Subcutaneous abdominal adipose tissue (tissue), 5 donors: ENCODE measurements at regions not wholly inside any gene's neighbourhood (a gene's known extent, or its start where the extent isn't known, plus 50 kb on each side); places are given as distances from the start of the nearest gene placed in this dataset.
"Not testable (repeated sequence)": the region's sequence is repeated elsewhere in the genome, so short reads cannot be mapped to it uniquely, and the experiment has no call there.

ENCODE experiments used
- H3K27ac ChIP-seq: one replicate; pipeline ENCODE4 v1.7.0; 2013; ENCODE audit warnings: low read depth, mild to moderate bottlenecking, inconsistent platforms, low read length, moderate library complexity
- H3K27me3 ChIP-seq, 5 donors: one replicate each; pipeline ENCODE4 v1.7.0; 2013; ENCODE audit warnings: low read length in 5 of 5, inconsistent platforms in 1 of 5; ENCODE audit not compliant: control insufficient read depth in 5 of 5, insufficient read depth in 4 of 5
- H3K36me3 ChIP-seq, 5 donors: one replicate each; pipeline ENCODE4 v1.7.0; 2013; ENCODE audit warnings: low read length in 5 of 5; ENCODE audit not compliant: control insufficient read depth in 5 of 5, insufficient read depth in 5 of 5
- H3K4me1 ChIP-seq, 5 donors: one replicate each; pipeline ENCODE4 v1.7.0; 2013; ENCODE audit warnings: low read length in 5 of 5, mild to moderate bottlenecking in 3 of 5, moderate library complexity in 1 of 5; ENCODE audit not compliant: control insufficient read depth in 5 of 5, insufficient read depth in 5 of 5
- H3K4me3 ChIP-seq, 5 donors: one replicate each; pipeline ENCODE4 v1.7.0; 2013; ENCODE audit warnings: low read length in 5 of 5, low read depth in 1 of 5
- H3K9ac ChIP-seq, 5 donors: one replicate each; pipeline ENCODE4 v1.7.0; 2013; ENCODE audit warnings: low read length in 5 of 5, mild to moderate bottlenecking in 4 of 5, moderate library complexity in 3 of 5
- H3K9me3 ChIP-seq, 5 donors: one replicate each; pipeline ENCODE4 v1.7.0; 2013; ENCODE audit warnings: low read length in 5 of 5; ENCODE audit not compliant: control insufficient read depth in 5 of 5
- donor health status: healthy.
- donor health status: healthy.
- donor health status: healthy.
- donor health status: healthy.
- donor health status: healthy.

DNA sequence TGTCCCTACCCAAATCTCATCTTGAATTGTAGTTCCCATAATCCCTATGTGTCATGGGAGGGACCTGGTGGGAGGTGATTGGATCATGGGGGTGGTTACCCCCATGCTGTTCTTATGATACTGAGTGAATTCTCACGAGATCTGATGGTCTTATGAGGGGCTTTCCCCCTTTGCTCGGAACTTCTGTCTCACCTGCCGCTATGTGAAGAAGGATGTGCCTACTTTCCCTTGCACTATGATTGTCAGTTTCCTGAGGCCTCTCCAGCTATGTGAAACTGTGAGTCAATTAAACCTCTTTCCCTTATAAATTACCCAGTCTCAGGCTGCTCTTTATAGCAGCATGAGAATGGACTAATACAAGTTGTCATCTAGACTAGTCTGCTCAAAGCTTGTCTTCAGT lies 241.3 kb upstream of the ZNF608 start:
- not testable (repeated sequence) for H3K4me3 ChIP-seq, H3K27me3 ChIP-seq, H3K9ac ChIP-seq, H3K4me1 ChIP-seq, H3K36me3 ChIP-seq, H3K27ac ChIP-seq
- peaks cover 2 to 16% (median 5%) of the 10 kb centered on the region in 5 donors for H3K9me3 ChIP-seq

DNA sequence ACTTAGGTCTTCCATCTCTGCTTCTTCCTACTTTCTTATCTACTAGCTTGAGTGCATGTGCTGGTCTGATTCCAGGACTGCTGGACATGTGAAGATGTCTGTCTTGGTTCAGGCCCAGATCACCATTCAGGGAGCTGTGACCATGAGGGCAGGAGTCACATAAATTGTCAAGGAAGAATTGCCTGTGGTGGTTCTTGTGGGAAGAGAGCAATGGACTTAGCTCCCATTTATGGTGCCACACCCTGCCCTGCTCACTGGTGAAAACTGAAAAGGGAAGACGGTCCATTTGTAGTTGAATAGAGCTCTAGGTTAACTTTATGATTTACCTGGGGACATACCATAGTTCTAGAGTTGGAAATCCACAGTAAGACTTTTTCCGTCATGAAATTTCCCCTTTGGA lies 244.3 kb upstream of the ZNF608 start:
- Histone ChIP-seq H3K36me3 (no peaks in the 10 kb centered on the region), H3K4me1 (no peaks in the 10 kb centered on the region), H3K9ac (no peak overlapping the region), H3K27me3 (no peaks in the 10 kb centered on the region), H3K27ac (no peak overlapping the region), H3K9me3 (peaks cover 0 to 5% (median 0%) of the 10 kb centered on the region in 5 donors), H3K4me3 (no peak overlapping the region)

DNA sequence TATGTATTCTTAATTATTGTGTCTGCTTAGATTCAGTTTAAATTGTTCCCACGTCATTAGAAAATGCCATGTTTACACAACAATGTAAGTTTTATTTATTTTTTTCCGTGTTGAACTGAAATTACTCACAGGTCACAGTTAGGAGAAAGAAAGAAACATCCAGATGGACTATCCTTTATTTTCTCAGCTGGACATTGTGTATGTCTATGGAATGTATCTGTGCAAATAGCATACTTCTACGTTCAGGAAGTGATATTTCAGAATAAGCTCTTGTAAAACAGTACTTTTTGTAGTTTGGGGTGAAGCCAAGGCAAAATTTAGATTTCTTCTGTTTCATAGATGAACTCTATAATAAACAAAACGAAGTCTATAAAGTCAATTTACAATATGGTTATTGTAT lies 249.0 kb upstream of the ZNF608 start:
- H3K9ac ChIP-seq = no peak overlapping the region
- no peaks in the 10 kb centered on the region for H3K27me3 ChIP-seq
- H3K9me3 ChIP-seq = no peaks in the 10 kb centered on the region
- H3K36me3 ChIP-seq = no peaks in the 10 kb centered on the region
- H3K4me3 ChIP-seq = no peak overlapping the region
- peaks cover 0 to 12% (median 0%) of the 10 kb centered on the region in 5 donors for H3K4me1 ChIP-seq
- no peak overlapping the region for H3K27ac ChIP-seq

DNA sequence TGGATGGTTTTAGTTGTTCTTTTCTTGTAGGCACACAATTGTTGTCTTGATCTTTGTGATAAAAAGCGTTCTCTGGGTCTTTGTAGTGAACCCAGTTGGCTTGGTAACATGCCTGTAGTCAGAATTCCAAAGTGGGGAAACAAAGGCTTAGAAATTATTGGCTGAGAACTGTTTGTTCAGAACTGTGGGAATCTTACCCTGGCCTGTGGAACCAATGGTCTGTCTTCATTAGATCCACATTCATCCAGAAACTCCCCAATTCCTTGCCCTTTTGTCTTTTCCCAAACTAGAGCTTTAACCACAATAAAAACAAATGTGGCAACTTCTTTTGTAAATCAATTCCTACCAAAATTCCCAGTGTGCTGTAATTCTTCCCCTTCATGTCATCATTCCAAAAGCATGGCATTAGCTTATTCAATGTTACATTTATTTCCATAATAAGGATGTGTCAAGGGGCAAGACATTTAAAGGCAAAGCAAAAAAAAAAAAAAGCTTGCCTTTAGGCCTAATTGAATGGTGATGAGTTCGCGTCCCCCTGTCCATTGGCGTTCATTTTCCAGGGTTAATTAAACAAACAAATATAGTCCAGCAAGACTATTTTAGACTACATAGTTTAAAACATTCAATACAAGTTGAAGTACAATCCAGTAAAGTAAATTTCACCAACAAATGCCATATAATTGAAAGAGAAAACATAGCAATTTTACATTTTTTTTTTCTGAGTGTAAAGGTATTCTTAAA lies 249.8 kb upstream of the ZNF608 start:
- Histone ChIP-seq H3K4me3 (no peak overlapping the region), H3K27me3 (no peaks in the 10 kb centered on the region), H3K4me1 (peaks cover 0 to 12% (median 0%) of the 10 kb centered on the region in 5 donors), H3K27ac (no peak overlapping the region), H3K9ac (no peak overlapping the region), H3K9me3 (no peaks in the 10 kb centered on the region), H3K36me3 (no peaks in the 10 kb centered on the region)

DNA sequence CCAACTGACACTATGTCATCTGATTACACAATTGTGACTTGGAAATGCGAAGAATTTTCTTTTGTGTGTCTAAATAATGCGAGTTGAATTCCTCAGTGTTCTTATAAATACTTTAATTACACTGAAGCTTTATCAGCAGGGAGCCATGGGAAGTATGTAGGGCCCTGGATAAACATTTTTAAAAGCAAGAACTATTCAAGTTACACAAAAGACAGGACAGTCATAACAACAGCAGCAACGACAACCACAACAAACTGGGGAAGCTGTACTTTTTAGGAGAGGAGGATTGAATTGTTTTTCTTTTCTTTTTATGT lies 250.3 kb upstream of the ZNF608 start:
- Histone ChIP-seq H3K9ac (no peak overlapping the region), H3K4me1 (peaks cover 0 to 12% (median 0%) of the 10 kb centered on the region in 5 donors), H3K9me3 (no peaks in the 10 kb centered on the region), H3K36me3 (no peaks in the 10 kb centered on the region), H3K27ac (no peak overlapping the region), H3K4me3 (no peak overlapping the region), H3K27me3 (no peaks in the 10 kb centered on the region)

DNA sequence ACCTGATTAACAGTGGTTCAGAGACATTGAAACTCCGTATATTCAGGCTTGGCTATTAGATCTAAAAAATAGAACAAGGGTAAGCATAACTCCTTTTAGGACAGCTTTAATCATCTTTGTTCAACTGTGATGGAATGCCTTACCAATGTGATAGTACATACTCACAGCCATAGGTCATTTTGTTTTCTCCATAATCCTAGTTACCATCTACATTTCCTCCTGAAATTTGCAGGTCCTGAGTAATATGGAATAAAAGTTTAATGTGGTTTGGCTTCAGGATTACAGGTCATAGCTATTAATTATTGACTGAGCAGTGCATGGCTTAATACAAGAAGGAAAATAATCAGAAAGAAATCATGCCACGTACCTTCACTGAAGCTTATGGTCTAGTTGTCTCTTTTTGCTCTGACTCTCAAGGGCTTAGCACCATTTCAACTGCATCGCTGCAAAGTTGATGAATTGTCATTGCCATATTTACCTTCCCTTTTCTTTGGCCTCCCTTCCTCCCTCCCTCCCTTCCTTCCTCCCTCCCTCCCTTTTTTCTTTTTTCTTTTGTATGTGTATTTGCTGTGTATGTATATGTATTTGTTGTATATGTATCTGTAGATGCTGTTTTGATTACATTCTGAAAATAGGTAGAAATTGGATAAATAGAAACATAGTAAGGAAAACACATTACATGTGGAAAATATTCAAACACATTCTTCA lies 250.9 kb upstream of the ZNF608 start:
- Histone ChIP-seq H3K9ac (no peak overlapping the region), H3K4me3 (no peak overlapping the region), H3K27ac (no peak overlapping the region), H3K9me3 (no peaks in the 10 kb centered on the region), H3K36me3 (no peaks in the 10 kb centered on the region), H3K27me3 (no peaks in the 10 kb centered on the region), H3K4me1 (peaks cover 0 to 12% (median 0%) of the 10 kb centered on the region in 5 donors)

DNA sequence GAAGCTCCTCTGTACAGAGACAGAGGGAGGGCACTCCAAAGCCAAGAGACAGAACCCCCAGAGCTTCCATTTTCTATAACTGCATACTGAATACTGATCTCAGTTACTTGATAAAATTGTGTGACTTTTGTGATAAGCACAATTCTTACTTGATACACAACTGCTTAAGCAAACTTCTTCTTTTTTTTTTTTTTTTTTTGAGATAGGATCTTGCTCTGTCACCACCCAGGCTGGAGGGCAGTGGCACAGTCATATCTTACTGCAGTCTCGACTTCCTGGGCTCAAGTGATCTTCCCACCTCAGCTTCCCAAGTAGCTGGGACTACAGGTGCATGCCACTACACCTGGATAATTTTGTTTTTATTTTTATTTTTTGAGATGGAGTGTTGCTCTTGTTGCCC lies 252.1 kb upstream of the ZNF608 start:
- H3K4me1 ChIP-seq = peaks cover 0 to 12% (median 0%) of the 10 kb centered on the region in 5 donors
- H3K27ac ChIP-seq = no peak overlapping the region
- no peaks in the 10 kb centered on the region for H3K36me3 ChIP-seq
- H3K9me3 ChIP-seq = peaks cover 0 to 7% (median 0%) of the 10 kb centered on the region in 5 donors
- no peak overlapping the region for H3K4me3 ChIP-seq
- no peaks in the 10 kb centered on the region for H3K27me3 ChIP-seq
- H3K9ac ChIP-seq = no peak overlapping the region

DNA sequence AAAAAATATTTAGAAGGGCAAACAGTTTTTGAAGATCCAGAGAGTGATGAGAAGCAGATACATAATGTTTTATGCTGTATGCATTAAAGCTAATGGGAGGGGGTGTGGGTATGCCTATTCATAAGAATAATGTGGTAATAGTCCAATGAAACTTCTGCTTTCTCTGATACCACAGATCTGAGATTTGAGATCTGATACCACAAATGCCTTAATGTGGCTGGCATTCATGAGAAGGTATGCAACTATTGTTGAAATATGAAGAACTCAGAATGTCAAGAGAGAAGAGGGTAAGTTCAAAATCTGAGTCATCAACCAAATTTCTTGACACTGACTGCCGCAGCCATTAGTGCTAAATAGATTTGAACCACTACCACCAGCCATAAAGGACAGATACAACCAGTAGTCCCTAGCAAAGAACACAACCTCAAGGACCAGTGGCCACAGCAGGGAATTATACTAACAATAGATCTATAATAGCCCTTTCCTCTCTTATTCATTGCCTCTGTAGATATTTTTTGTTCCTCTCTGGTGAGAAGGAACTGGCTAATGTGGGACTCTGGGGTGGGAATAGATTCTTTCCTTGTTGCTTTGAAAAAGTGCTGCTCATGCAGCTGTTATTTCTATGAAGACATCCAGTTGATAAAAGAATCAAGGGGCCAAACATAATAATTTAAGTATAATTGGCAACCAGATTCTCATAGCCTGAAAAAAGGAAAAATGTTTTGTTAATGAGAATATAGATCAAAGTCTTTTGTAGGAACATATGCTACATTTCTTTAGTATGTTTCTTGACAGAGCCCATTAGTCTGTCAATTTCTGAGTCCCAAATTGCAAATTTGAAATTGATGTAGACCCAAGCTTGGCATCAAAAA lies 256.5 kb upstream of the ZNF608 start:
- Histone ChIP-seq H3K4me1 (peaks cover 0 to 7% (median 0%) of the 10 kb centered on the region in 5 donors), H3K9me3 (peaks cover 0 to 7% (median 0%) of the 10 kb centered on the region in 5 donors), H3K27me3 (no peaks in the 10 kb centered on the region), H3K9ac (no peak overlapping the region), H3K36me3 (no peaks in the 10 kb centered on the region), H3K27ac (no peak overlapping the region), H3K4me3 (no peak overlapping the region)

DNA sequence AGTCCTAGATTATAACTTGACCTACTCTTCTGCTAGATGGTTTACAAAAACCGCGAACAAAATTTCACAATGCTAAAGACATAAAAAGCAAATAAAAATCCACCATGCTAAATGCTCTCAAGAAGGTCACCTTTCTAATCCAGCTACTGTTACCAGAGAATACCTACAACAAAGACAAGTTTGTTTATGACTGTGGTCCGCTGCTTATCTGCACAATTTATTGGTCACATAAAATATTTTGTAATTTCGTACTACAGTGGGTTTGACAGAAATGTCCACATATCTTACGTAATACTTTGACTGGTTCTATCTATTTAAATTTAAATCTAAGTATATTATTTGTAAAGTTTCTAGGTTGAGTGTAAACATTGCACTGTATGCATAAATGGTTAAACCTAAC lies 257.6 kb upstream of the ZNF608 start:
- Histone ChIP-seq H3K9me3 (peaks cover 0 to 7% (median 0%) of the 10 kb centered on the region in 5 donors), H3K27me3 (no peaks in the 10 kb centered on the region), H3K36me3 (no peaks in the 10 kb centered on the region), H3K4me3 (no peak overlapping the region), H3K27ac (no peak overlapping the region), H3K9ac (no peak overlapping the region), H3K4me1 (peaks cover 0 to 7% (median 0%) of the 10 kb centered on the region in 5 donors)

DNA sequence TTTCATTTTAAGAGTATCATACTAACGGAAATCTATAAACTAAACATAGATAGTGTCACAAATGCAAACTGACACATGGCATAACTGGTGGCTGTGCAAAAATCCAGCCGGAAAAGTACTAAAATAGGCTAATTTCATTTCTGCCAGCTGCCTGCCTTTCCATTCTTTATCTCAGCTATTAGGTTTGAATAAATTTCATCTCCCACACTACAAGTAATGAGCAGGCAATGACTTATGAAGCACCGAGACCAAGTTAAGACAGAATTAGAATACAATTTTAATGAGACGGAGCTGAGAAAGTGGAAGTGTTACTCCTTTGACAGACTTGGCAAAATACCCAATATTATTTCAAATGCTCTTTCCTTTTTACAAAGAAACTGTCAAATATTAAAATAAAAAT lies 258.8 kb upstream of the ZNF608 start:
- Histone ChIP-seq H3K36me3 (no peaks in the 10 kb centered on the region), H3K9me3 (peaks cover 0 to 7% (median 0%) of the 10 kb centered on the region in 5 donors), H3K27me3 (no peaks in the 10 kb centered on the region), H3K4me3 (peak overlapping the region; percentile 27 to 62 (median 56)), H3K27ac (no peak overlapping the region), H3K9ac (peak overlapping the region in 2 of 5 donors; percentile 11 to 68), H3K4me1 (peaks cover 0 to 7% (median 0%) of the 10 kb centered on the region in 5 donors)
